ENCODE measurements at regions not wholly inside any gene's neighbourhood (a gene's known extent, or its start where the extent isn't known, plus 50 kb on each side); places are given as distances from the start of the nearest gene placed in this dataset.

DNA sequence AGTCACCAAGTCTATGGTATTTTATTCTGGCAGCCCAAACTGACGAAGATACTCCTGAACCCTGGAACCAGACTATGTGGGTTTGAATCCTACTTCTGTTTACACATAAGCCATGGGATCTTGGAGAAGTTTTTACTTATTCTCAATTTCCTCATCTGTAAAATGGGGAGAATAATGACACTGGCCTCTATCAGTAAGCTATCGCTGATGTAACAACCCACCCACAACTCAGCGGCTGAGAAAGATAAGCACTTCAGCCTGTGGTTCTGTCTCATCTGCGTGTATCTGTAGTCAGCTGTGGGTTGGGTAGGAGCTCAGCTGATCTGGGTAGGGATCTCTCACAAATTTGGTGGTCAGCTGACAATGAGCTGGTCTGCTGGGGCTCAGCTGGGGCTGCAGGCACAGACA lies 68.0 kb upstream of the ALX4 start:
- no peak overlapping the region for H3K4me3 ChIP-seq (ENCODE audit: low read depth, low read length)
- TF ChIP-seq CTCF (IDR thresholded peaks at IDR 0.05; ENCODE audit: control insufficient read depth, extremely low read depth, insufficient read depth), result no peak
- no peak for DNase-seq (ENCODE audit: low read depth)

DNA sequence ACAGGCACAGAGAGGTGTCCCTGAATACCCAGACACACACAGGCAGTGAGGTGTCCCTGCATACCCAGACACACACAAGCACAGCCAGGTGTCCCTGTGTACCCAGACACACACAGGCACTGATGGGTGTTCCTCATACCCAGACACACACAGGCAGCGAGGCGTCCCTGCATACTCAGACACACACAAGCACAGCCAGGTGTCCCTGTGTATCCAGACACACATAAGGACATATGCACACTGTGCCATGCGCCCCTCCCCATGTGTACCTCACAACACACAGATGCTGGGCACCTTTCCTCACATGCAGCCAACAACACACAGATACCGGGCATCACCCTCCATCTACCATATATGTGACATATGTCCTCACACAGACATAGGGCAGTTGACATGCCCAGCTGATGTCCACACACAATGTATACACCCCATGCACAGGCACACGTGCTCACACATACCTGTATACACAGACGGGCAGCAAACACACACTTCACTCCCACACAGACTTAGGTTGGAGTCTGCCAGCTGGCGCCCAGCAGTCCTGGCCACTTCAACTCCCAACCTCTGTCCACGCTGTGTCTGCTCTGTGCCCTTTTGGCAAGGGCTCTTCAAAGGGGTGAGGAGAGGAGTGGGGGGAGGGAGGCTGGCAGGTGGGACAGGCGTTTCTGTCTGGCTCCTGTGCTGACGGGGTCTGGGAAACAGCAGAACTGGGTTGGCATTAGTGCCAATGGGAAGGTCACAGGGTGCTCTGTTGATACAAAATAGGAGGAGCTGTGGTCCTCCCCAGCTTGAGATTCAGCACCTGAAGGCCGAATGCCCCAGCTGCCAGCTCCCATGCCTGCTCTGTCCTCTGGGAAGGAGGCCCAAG lies 69.4 kb upstream of the ALX4 start:
- H3K4me3 ChIP-seq (ENCODE audit: low read depth, low read length), result no peak overlapping the region
- no peak for TF ChIP-seq CTCF (IDR thresholded peaks at IDR 0.05; ENCODE audit: control insufficient read depth, extremely low read depth, insufficient read depth)
- no peak for DNase-seq (ENCODE audit: low read depth)

DNA sequence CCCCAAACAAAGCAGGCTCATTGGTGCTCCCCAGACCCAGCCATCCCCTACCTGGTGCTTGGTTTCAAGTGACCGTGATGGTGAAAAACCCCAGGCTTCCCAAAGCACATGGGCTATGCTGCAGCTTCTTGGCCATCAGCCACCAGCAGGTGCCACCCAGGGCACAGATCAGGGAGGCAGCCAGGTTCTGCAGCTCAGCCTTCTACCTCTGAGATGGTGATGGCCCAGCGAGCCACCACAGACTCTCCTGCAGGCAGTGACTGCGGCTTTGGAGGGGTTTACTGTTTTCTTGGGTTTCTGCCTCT lies 70.0 kb upstream of the ALX4 start:
- DNase-seq (ENCODE audit: low read depth), result no peak
- no peak for TF ChIP-seq CTCF (IDR thresholded peaks at IDR 0.05; ENCODE audit: control insufficient read depth, extremely low read depth, insufficient read depth)
- no peak overlapping the region for H3K4me3 ChIP-seq (ENCODE audit: low read depth, low read length)

GRCh38 chr11:44380820-44381219 lies 70.9 kb upstream of the ALX4 start:
- no peak for TF ChIP-seq CTCF (IDR thresholded peaks at IDR 0.05; ENCODE audit: control insufficient read depth, extremely low read depth, insufficient read depth)
- H3K4me3 ChIP-seq (ENCODE audit: low read depth, low read length), result no peak overlapping the region
- no peak for DNase-seq (ENCODE audit: low read depth)

DNA sequence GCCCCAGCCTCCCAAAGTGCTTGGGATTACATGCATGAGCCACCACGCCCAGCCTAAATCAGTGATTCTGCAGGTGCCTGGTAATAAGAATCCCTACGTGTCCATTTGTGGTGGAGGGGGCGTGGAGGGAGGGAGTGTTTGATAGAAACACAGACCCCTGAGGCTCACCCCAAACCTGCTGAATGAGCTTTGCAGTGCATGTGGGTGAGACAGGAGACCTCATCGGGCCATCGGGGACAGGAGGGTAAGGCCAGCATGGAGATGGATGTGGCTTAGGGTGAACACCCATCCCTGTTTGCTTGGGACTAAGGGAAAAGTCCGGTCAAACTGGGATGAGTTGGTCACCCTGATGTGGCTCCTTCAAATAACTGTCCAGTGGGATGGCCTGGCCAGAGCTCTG lies 71.3 kb upstream of the ALX4 start:
- no peak for TF ChIP-seq CTCF (IDR thresholded peaks at IDR 0.05; ENCODE audit: control insufficient read depth, extremely low read depth, insufficient read depth)
- H3K4me3 ChIP-seq (ENCODE audit: low read depth, low read length), result no peak overlapping the region
- DNase-seq (ENCODE audit: low read depth), result no peak

GRCh38 chr11:44382118-44382517 lies 72.2 kb upstream of the ALX4 start:
- TF ChIP-seq CTCF (IDR thresholded peaks at IDR 0.05; ENCODE audit: control insufficient read depth, extremely low read depth, insufficient read depth), result no peak
- no peak overlapping the region for H3K4me3 ChIP-seq (ENCODE audit: low read depth, low read length)
- no peak for DNase-seq (ENCODE audit: low read depth)

GRCh38 chr11:44382656-44383240 lies 72.8 kb upstream of the ALX4 start:
- no peak overlapping the region for H3K4me3 ChIP-seq (ENCODE audit: low read depth, low read length)
- TF ChIP-seq CTCF (IDR thresholded peaks at IDR 0.05; ENCODE audit: control insufficient read depth, extremely low read depth, insufficient read depth), result no peak
- DNase-seq (ENCODE audit: low read depth), result no peak

Data from LNCaP clone FGC (cell line).